ENCODE measurements at regions not wholly inside any gene's neighbourhood (a gene's known extent, or its start where the extent isn't known, plus 50 kb on each side); places are given as distances from the start of the nearest gene placed in this dataset.

DNA sequence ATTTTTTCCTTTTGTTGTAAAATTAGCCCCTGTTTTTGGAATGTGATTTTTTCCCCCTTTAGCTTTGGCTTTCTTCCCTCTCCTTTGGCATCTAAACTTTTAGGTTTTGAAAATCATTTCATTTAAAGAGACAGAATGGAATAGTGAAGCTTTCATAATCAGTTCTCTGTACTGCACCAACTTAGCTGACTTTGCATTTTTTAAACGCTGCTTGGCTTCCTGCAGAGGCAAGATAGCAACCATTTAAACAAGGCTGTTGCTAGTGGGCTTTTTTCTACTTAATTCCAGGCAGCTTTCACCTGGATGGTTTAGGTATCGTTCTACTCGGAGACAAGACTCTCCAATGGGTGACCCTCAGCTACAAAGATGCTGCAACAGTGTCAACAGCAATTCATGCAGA is 267.9 kb upstream of the PKDCC start:
- no peak for DNase-seq (ENCODE audit: low read depth)

DNA sequence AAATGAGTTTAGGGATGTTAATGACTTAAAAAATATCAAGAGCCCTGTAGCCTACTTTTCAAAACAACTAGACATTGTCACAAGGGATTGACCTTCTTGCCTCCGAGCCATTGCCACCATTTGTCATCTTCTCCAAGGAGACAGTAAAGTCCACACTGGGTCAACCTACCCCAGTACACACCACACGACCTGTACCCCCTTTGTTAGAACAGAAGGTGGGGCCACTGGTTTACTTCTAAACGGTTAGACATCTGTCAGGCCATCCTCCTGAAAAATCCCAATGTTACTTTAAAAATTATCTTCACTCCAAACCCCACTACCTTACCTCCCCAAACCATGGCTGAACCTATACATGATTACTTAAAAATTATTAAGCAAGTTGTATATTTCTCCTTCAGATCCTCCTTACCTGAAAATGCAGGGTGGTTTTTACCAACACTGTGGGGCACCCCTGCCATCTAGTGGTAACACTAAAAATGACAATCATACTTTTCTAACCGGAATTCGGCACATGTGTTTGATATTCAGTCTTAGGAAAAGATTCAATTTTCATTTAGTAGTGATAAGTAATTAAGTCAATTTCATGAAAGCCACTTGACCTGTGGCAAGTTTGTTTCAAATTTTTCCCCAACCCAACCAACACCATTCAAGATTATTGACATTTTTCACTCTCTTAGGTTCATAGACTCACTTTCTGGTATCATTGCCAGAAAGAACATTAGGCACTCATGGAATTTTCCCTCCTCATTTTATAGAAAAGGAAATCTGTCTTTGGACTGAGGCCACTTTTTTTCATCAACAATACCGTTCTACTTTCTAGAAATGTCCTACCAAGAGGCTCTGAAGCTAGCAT is 265.3 kb upstream of the PKDCC start:
- peak; percentile 16 for DNase-seq (ENCODE audit: low read depth)

DNA sequence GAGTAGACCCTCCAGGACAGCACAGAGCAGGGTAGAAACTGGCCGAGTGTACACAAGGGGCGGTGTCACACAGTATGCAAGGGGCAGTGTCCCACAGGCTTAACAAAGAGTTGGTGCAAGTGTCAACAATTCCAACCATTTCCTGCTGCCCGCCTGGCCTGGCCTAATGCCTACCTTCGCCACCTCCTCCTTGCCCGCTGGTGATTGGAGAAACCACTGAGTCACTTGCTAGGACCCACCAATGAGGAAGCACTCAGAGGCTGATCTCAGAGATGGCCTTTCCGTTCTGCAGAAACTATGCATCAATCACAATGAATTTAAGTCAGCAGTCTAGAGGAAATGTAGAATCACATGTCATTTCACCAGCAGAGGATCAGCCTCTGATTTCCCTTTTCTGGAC is 263.3 kb upstream of the PKDCC start:
- DNase-seq (ENCODE audit: low read depth): no peak

DNA sequence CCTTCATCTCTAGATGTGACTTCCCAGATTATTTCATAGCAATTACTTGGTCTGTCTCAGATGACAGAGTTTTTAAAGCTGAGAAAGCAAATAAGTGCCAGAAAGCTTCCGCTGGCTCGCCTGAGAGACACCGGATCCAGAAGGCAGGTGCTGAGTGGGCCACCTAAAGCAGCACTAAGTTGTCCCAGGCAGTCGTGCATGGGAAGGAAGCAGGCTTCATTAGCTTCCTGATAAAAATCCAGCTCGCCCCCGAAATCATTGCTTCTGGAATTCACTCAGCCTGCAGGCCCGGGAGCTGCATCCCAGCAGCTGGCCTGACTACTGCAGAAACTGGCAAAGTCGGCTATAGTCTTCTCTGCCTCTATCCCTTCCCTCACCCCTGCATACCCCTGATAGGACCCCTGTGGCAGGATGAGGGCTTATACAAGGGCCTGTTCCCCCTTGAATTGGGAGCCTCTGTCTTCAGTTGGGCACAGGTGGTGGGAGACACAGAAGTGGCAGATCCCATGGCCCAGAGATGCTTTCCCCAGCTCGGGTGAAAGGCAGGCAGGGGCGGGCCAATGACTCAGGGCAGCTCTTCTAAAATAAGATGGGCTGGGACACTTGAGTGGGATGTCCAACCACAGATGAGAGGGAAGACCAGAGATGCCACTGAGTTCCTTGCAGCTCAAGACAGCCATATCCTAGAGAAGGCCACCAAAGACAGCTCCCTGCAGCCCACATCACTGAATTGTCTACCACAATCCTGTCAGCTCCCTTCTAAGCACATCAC is 262.4 kb upstream of the PKDCC start:
- DNase-seq (ENCODE audit: low read depth): no peak

DNA sequence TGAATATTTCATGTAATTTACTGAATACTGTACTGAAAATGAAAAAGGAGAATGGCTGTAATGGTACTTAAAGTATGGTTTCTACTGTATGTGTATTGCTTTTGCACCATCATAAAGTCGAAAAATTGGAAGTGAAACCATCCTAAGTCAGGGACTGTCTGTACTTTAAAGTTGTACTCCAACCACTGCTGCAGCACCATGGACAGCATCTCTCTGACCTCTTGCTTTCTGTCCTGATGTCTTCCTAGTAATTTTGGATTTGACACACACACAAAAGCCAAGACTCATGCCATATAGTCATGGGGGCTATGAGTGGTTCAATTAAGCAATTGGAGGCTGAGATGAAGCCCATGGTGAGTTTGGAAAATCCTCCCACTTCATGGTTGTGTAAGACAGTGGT is 256.3 kb upstream of the PKDCC start:
- DNase-seq (ENCODE audit: low read depth): peak; percentile 53

DNA sequence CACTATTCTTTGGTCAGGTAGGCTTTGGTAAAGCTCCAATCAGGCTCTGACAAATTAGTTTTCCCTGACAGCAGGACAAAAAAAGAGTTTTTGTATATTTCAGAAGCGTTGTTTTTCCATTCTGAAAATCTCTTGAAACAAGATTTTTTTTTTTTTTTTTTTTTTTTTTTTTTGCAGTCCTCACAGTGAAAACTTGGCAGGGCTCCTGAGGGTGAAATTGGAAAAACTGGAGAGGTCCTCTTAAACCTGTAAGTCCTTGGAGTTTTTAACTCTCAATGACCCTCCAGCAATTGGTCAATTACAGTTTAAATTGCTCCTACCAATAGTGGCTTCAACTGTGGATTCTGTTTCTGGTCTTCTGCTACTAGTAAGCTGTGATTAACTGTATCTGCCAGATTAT is 244.5 kb upstream of the PKDCC start:
- no peak for DNase-seq (ENCODE audit: low read depth)

DNA sequence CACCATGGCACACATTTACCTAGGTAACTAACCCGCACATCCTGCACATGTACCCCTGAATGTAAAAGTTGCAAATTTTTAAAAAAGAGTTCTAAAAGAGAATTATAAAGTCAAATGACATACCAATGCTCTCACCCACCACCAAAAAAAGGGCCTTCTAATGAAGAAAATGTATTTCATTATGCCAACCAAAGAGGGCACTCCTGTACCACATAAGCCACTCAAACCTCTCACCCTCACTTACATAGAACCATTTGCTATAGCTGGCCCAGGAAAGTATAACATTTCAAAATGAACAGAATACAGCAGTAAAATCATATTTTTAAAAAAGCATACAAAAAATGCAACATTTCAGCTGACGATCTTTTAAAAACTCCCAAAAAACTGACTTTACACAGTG is 241.5 kb upstream of the PKDCC start:
- DNase-seq (ENCODE audit: low read depth): no peak

DNA sequence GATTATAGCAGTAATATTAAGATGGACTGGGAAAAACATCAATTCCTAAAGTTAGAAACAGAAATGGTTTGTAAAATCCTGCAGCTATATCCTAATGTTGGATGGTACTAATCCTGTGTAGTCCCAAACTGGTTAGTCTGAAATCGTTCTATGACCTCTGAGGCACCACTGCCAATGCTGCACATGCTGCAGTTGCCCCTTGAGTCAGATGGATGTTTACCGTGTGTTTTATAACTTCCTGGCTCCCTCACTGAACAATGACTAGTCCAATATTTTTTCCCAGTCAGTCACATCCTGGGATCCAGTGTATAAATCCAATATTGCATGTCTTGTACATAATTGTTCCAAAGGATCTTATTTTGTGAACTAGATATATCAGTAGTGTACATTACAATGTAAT is 226.7 kb upstream of the PKDCC start:
- DNase-seq (ENCODE audit: low read depth): no peak

DNA sequence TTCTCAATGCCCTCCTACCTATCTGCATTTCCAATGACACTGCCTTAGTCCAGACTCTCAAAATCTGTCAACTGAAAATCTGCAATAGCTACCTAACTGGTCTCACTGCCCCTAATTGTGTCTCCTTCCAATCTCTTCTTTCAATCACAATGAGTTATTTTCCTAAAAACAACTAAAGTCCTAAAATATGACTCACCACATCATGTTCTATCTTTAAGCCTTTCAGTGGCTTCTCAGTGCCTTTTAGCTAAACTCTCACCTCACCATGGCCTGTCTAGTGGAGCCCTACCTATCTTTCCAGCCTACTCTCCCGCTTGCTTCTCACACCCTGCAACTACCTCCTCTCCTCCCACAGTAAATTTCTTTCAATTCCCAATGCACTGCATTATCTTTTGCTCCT is 220.9 kb upstream of the PKDCC start:
- no peak for DNase-seq (ENCODE audit: low read depth)

DNA sequence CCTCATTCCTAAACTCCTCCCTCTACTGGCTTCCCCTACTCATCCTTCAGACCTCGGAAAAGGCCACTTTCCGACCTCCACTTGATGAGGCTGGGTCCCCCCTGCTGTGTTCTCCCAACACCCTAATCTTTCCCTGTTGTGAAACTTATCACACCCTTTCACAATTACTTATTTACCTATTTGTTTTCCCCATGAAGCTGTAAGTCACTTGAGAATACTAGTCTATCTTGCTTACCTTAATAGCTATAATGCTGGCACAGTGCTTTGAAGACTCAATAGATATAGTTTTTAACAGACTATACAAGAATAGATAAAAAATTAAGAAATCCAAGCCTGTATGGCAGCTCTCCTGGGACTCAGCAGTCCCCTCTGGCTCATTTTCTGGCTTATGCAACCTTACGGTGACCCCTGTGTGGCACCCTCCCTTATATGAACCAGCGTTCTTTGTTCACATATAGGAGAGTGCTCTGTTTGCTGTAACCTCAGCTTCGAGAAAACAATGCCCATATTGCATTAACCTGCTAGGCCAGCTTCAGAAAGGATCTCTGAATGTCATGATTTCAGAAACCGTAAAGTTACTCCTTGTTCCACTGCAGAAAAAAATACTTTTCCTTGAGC is 220.4 kb upstream of the PKDCC start:
- DNase-seq (ENCODE audit: low read depth): no peak

DNA sequence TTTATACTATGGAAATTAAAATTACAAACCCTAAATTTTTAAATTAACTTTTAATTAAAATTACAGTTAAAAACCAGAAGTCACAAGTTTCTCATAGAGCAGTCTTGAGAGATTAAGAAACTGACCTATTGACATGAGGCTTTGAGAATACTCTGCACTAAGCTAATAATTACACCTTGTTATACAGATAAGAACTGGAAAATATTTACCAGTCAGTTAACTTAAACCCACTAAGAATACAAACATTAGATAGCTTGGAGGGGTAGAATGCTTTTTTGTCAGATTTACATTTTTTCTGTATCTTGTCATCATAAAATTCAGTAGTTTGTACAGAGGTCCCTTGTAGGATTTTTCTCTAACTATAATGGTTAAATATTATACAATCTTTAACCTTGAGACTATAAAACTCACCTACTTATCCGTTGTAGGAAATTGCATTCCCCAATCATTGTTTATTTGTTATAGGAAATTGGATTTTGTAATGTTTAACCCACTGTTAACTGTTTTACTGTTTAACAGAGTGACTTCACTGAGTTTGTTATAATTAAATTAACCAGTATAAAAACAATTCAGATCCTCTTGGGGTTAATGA is 219.7 kb upstream of the PKDCC start:
- no peak for DNase-seq (ENCODE audit: low read depth)

DNA sequence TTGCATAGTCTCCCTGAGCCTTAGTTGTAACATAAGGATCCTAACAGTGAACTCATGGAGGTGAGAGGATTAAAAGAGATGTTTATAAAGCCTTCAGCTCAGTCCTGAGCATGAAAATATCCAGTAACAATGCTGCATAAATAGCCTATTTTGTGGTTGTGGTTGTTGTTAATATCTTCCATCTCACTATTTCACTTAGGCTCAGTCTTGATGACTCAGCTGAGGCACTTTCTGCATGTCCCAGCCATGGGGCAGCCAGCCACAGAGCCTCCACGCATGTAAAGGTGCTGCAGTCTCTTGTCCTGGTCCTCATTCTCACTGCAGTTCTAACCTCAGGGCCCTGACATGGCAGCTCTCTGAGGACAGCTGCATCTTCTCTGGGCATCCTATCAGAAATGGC is 218.8 kb upstream of the PKDCC start:
- DNase-seq (ENCODE audit: low read depth): peak; percentile 19

DNA sequence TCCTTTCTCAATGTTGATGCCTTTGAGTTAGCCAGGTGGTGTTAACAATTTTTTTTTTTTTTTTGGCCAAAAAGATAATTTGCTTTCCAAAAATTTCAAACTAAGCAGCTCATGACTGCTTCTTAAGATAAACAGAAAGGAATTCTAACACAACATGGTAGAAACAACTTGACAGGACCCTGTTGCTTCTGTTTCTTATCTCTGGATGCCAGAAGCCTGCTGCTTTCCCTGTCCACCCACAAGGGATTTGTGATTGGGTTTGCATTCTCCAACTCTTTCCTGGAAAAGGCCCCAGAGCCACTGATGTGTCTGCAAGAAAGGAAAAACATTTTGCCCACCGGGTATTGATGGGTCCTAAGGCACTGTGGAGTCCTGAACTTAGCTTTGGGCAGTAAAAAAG is 217.2 kb upstream of the PKDCC start:
- peak; percentile 11 for DNase-seq (ENCODE audit: low read depth)

DNA sequence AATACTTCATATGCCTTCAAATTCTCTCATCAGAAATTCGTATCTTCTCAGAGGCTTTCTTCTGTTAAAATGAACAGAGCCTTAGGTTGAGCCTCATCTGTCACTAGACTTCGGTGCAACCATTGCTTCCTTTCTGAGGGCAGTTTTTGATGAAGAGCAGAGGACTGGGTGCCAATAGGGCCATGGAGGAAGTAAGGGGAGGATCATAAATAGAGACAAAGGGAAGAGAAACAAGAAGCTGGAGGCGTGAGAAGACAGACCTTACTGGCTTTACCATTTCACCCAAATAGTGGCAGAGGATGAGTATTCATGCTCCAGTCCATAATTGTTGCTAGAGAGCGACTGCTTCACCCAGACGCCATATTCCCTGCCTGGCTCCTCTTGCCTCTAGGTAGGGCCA is 215.6 kb upstream of the PKDCC start:
- DNase-seq (ENCODE audit: low read depth): no peak

DNA sequence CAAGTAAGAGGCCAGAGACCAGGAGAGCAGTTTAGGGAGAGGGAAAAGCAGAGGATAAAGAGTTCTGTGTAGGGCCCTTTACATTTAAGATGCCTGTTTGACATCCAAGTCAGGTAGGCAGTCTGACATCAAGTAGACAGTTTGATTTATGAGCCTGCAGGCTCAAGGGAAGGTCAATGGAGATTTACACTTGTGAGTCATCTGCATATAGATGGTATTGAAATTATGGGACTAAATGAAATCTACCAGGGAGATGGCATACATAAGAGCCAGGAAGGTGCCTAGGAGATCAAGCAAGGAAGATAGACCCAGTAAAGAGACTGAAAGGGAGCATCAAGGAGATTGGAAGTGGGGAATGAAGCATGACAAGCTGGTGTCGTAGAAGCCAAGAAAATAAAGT is 212.4 kb upstream of the PKDCC start:
- no peak for DNase-seq (ENCODE audit: low read depth)

DNA sequence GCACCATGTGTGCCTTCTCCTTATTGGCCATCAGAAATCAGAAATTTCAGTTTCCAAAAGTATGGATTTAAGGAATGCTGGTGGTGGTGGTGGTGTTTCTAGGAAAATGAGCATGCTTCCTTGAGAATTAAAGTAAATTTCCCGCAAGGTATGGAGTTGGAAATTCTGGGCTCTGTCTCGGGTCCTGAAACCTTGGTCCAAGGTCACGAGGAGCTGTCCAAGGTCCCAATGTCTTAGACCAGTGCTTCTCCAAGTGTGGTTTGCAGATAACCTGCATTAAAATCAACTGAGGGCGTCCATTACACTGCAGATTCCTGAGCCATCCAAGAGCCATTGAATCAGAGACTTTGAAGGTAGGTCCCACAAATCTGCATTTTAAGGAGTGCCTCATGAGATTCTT is 210.9 kb upstream of the PKDCC start:
- peak; percentile 65 for DNase-seq (ENCODE audit: low read depth)

DNA sequence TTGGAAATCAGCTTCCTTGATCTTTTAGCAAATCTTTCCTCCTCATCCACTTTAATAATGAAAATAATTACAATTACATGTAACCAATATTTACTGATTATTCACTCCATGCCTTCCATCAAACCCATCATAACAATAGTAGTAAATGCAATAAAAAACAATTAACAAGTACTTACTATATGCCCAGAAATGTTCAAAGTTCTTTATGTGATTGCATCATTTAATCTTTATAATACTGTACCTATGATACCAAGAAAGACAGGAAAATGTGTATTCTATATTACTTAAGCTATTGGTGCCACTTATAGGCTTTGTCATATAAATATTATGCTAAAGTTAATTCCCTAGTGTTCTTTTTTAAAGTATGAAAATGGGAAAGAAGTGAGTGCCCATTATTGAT is 210.2 kb upstream of the PKDCC start:
- DNase-seq (ENCODE audit: low read depth): no peak

DNA sequence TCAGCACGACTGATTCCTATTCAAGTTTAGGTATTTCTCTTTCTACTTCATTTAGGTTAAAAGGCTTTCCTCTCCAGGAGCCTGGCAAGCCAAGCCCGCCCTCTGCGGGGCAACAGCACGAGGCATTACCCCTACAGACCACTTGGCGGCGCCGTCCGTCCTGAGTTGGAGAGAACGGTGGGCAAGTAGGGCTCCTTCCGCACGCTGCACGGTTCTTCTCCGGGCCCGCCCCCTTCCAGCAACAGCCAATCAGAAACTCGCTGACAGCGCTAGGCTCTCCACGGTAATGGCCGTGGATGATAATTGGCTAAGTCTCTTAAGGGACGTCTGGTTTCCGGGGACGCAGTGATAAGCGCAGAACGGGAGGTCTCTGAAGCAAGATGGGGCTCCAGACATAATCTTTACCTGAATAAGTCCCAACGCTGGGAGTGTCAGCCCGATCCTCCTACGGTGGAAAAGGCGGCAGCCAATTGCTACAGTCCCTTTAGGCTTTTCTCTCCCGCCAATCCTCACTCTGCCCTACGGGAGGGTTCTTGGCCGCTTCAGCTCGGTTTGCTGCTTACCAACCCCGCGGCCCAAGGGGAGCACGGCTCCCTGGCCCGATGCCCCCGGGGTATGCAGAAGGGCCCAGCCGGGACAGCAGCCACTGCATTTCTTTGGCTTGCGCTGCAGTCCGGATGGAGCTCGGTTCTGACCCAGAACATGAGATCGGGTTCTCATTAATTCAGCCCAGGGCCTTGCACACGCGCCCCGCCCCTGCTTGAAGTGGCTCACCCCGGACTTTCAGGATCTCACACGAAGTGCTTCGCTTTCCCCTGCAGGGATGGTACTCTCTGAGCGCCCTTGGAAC is 206.9 kb upstream of the PKDCC start:
- DNase-seq (ENCODE audit: low read depth): peak; percentile 95

DNA sequence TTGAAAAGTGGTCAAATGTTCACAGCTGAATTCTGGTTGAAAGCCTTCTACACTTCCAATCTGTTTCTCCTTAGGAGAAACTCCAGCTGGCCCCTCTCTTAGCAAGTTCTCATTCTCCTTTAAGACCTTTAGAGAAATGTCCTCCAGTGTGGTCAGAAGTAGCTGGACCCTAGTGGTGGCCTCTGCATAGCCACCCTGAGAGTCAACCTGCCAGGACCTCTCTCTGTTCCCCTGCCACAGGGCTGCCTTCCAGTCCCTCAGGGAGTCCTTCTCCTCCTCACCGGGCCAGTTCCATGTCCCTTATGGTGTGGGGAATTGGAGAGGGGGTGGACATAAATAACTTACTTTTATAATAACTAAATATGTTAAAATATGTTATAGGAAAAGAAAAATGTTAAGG is 200.9 kb upstream of the PKDCC start:
- no peak for DNase-seq (ENCODE audit: low read depth)

DNA sequence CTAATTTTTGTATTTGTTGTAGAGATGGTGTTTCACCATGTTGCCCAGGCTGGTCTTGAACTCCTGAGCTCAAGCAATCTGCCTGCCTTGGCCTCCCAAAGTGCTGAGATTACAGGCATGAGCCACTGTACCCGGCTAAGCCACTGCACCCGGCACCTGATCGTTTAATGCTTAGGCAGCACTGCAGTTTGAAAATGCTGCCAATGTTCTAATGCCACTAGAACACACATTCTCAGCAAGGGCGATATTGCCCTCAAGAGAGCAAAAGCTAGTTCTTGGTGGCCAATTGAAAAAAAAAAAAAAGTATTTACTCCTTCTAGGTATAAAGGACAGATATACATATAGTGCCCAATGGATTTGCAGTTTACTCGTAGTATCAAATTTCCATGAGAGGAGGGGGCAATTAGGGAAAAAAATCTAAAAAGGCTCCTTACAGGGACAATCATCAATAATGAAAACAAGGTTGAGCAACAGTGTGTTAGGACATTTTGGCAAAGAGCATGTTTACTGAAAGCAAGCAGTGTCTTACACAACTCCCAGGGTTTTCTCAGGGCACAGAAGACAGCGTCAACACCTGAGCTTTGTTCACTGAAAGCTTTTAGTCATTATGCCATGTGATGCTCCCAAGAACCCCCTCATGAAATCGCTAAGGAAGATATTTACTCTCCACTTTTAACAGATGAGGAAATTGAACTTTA is 199.9 kb upstream of the PKDCC start:
- DNase-seq (ENCODE audit: low read depth): peak; percentile 95

DNA sequence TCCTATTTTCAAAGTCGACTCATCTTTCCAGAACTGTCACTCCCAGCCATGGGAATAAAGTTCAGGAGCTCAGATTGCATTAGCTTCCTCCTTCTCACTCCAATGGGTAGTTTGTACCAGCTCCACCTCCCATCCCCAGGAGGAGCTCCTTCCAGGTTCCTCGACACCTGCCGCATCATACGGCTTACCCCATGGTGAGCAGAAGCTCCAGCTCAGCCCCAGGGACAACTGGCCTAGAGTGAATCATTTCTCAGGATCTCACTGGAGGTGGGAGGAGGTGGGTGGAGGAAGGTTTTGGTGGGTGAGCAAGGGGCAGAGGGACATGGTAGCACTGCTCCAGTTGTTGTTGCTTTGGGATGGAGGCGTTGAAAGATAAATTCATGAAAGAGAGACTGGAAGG is 196.3 kb upstream of the PKDCC start:
- no peak for DNase-seq (ENCODE audit: low read depth)

Measured in amniotic epithelial cell (primary cell).